GM12891 (cell line): ENCODE measurements at regions not wholly inside any gene's neighbourhood (a gene's known extent, or its start where the extent isn't known, plus 50 kb on each side); places are given as distances from the start of the nearest gene placed in this dataset.

Source experiments
- POLR2A ChIP-seq: IDR thresholded peaks from 2 replicates; pipeline ENCODE4 v1.6.1; 2011; ENCODE audit warnings: low read depth, low read length, control low read depth
- POU2F2 ChIP-seq: IDR thresholded peaks from 2 replicates; pipeline ENCODE4 v1.6.1; 2011; ENCODE audit warnings: low read depth, mild to moderate bottlenecking, control low read depth, low read length, moderate library complexity
- TAF1 ChIP-seq: IDR thresholded peaks from 2 replicates; pipeline ENCODE4 v1.6.1; 2011; ENCODE audit warnings: low read depth, low read length, control low read depth

DNA sequence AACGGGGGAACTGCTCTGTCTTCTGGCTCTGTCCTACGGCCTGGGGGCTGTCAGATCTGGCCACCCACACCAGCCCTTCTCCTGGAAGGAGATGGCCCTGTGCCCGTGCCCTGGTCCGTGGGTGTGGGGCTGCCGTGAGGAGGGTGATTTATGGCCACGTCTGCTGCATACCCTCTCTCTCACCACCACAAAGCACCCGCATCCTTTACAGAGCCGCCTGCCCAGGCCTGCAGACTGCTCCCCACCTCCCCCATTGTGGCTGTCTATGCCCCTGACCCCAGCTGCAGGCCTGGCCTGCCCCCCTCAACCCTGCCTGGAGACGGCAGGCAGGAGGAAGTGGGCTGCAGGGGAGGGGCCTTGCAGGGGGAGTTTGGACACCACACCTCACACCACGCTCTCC, 72.7 kb upstream of the GATA5 start:
- TF ChIP-seq TAF1 (no peak), POLR2A (no peak), POU2F2 (no peak)
